NCI-H510A (cell line): ENCODE measurements at regions not wholly inside any gene's neighbourhood (a gene's known extent, or its start where the extent isn't known, plus 50 kb on each side); places are given as distances from the start of the nearest gene placed in this dataset.
"Not testable (repeated sequence)": the region's sequence is repeated elsewhere in the genome, so short reads cannot be mapped to it uniquely, and the experiment has no call there.

Experiments
- DNase-seq: peaks from one replicate; lab custom pipeline; 2025; lab: John Stamatoyannopoulos, UW

- peak; percentile 86 for DNase-seq
These were observed 88.0 kb upstream of the RPRML start for GRCh38 chr17:47066841-47067682.

GRCh38 chr17:47066095-47066494 is 87.0 kb upstream of the RPRML start:
- no peak for DNase-seq

- no peak for DNase-seq
These were observed 85.6 kb upstream of the RPRML start for GRCh38 chr17:47064684-47065083.

- DNase-seq = no peak
These were observed 84.4 kb upstream of the RPRML start for GRCh38 chr17:47063475-47063874.

GRCh38 chr17:47062851-47063250 is 83.8 kb upstream of the RPRML start:
- DNase-seq = not testable (repeated sequence)

GRCh38 chr17:47060005-47060404 is 81.0 kb upstream of the RPRML start:
- DNase-seq = not testable (repeated sequence)

GRCh38 chr17:47057830-47058229 is 78.8 kb upstream of the RPRML start:
- no peak for DNase-seq

GRCh38 chr17:47057279-47057678 is 78.2 kb upstream of the RPRML start:
- not testable (repeated sequence) for DNase-seq

GRCh38 chr17:47056687-47057086 is 77.6 kb upstream of the RPRML start:
- DNase-seq = not testable (repeated sequence)
